ENCODE measurements at regions not wholly inside any gene's neighbourhood (a gene's known extent, or its start where the extent isn't known, plus 50 kb on each side); places are given as distances from the start of the nearest gene placed in this dataset.

DNA sequence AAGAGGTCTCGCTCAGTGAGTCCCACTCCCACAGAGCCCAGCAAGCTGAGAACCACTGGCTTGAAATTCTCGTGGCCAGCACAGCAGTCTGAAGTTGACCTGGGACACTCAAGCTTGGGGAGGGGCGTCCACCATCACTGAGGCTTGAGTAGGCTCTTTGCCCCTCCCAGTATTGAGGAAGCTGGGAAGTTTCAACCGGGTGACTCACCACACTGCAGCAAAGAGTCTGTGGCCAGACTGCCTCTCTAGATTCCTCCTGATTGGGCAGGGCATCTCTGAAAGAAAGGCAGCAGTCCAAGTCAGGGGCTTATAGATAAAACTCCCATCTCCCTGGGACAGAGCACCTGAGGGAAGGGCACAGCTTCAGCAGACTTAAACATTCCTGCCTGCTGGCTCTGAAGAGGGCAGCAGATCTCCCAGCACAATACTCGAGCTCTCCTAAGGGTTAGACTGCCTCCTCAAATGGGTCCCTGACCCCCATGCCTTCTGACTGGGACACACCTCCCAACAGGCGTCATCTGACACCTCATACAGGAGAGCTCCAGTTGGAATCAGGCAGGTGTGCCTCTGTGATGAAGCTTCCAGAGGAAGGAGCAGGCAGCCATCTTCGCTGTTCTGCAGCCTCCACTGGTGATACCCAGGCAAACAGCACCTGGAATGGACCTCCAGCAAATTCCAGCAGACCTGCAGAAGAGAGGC lies 970.9 kb upstream of the LRRN3 start:
- no peak for DNase-seq (ENCODE audit: low read depth)
- no peak overlapping the region for H3K4me3 ChIP-seq (ENCODE audit: low read length)
- TF ChIP-seq, protein P1, sequence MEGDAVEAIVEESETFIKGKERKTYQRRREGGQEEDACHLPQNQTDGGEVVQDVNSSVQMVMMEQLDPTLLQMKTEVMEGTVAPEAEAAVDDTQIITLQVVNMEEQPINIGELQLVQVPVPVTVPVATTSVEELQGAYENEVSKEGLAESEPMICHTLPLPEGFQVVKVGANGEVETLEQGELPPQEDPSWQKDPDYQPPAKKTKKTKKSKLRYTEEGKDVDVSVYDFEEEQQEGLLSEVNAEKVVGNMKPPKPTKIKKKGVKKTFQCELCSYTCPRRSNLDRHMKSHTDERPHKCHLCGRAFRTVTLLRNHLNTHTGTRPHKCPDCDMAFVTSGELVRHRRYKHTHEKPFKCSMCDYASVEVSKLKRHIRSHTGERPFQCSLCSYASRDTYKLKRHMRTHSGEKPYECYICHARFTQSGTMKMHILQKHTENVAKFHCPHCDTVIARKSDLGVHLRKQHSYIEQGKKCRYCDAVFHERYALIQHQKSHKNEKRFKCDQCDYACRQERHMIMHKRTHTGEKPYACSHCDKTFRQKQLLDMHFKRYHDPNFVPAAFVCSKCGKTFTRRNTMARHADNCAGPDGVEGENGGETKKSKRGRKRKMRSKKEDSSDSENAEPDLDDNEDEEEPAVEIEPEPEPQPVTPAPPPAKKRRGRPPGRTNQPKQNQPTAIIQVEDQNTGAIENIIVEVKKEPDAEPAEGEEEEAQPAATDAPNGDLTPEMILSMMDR (conservative IDR thresholded peaks at IDR 0.05; ENCODE audit: low read depth, low read length) = no peak

DNA sequence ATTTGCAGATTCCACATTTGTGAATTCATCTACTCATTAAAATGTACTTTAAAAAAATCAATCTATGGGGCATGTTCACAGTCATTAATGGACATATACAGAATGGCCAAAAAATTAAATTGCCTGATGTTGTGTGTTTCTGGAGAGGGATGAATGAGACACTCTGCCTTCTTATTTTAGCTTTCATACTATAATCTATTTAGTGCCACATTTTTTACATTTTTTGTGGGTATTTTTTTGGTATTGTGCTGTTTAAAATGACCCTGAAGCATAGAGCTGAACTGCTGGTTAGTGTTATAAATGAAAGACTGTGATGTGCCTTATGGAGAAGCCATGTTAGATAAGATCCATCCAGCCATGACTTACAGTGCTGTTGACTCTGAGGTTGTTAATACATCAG lies 961.8 kb upstream of the LRRN3 start:
- H3K4me3 ChIP-seq (ENCODE audit: low read length) = no peak overlapping the region
- no peak for DNase-seq (ENCODE audit: low read depth)
- TF ChIP-seq, protein P1 (conservative IDR thresholded peaks at IDR 0.05; ENCODE audit: low read depth, low read length) = no peak

DNA sequence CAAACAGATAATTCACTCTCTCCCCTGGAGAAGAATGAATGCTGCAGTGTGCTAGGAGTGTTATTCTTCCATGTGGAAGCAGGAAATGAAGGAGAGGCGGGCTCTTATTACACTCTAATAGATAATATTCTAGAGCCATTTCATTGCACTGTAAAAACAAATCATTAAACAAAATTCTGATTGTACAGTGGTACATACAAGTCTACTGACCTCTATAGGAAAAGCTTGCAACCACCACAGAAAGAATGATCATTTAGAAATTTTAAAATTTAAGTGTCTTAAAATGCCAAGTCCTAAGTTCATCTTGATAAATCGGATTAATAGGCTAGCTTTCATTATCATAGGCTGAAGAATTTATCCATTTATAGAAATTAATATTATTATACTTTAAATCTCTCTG lies 960.3 kb upstream of the LRRN3 start:
- no peak for DNase-seq (ENCODE audit: low read depth)
- no peak overlapping the region for H3K4me3 ChIP-seq (ENCODE audit: low read length)

DNA sequence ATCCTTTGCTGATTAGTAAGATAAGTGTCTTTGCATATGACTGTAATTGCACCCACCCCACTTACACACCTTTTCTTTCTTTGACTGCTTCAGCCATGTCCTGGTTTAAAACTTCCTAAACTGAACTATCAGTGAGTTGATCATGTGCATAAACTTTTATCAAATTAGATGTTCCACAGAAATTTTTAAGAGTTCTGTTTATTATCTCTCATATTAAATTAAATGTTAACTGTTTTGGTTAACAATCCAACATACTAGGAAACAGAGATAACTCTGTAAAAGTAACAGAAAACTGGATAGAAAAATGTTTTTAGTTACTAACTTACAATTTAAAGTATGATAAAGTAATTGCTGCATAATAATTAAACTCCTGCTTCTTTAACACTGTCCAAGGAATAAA lies 959.6 kb upstream of the LRRN3 start:
- no peak for DNase-seq (ENCODE audit: low read depth)
- TF ChIP-seq, protein P1 (conservative IDR thresholded peaks at IDR 0.05; ENCODE audit: low read depth, low read length) = no peak
- H3K4me3 ChIP-seq (ENCODE audit: low read length) = no peak overlapping the region

More for the DNA sequence above, 960.3 kb upstream of the LRRN3 start:
- TF ChIP-seq, protein P1 (conservative IDR thresholded peaks at IDR 0.05; ENCODE audit: low read depth, low read length) = peak; percentile 47

DNA sequence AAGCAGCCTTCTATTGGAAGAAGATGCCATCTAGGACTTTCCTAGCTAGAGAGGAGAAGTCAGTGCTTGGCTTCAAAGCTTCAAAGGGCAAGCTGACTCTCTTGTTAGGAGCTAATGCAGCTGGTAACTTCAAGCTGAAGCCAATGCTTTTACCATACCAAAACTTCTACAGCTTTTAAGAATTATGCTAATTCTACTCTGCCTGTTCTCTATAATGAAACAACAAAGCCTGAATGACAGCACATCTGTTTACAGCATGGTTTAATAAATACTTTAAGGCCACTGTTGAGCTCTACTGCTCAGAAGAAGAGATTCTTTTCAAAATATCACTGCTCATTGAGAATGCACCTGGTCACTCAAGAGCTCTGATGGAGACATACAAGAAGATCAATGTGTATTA lies 951.9 kb upstream of the LRRN3 start:
- TF ChIP-seq, protein P1 (conservative IDR thresholded peaks at IDR 0.05; ENCODE audit: low read depth, low read length) = no peak
- no peak for DNase-seq (ENCODE audit: low read depth)
- no peak overlapping the region for H3K4me3 ChIP-seq (ENCODE audit: low read length)

DNA sequence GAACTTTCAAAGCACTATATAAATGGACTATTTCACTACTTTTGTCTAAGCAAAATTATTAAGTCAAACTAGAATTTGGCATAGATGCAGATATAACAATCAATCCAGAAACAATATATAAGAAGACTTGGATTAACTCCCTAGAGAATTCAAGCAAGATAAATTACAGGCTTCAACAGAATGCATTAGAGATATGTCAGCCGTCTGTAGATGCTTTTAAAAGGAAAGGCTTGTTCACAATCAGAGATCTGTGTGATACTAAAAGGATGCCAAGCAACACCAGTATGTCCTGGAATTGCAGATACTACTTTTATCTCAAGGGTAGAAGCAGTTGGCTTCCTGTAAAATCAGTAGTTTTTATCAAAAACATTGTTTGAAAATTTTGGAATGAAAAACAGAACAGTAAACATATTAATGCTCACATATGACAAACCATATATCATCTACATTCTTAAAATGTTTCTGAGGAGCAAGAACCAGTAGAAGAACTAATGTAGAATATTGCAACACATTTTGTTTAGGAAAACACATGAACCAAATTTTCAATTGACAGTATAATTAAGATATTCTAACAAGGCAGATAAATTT lies 947.9 kb upstream of the LRRN3 start:
- TF ChIP-seq, protein P1 (conservative IDR thresholded peaks at IDR 0.05; ENCODE audit: low read depth, low read length) = no peak
- H3K4me3 ChIP-seq (ENCODE audit: low read length) = no peak overlapping the region
- no peak for DNase-seq (ENCODE audit: low read depth)

DNA sequence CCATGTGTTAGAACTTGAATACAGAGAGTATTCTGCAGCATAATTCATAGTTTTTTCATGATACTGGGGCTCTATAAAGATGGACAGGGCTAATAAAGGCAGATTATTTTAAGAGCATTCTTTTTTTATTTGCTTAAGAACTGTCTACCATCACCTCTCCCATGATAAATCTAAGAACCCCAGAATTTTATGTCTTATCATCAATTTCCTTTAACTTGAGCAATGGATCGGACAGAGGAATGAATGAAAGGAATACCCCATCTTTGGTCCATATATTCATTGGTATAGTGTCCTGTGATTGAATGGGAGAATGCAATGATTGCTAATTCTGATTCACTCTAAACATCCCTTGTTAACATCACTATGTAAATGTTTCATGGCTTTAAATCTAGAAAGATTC lies 946.3 kb upstream of the LRRN3 start:
- H3K4me3 ChIP-seq (ENCODE audit: low read length) = no peak overlapping the region
- no peak for DNase-seq (ENCODE audit: low read depth)
- TF ChIP-seq, protein P1 (conservative IDR thresholded peaks at IDR 0.05; ENCODE audit: low read depth, low read length) = no peak
